IMR-90 (cell line): ENCODE measurements at regions not wholly inside any gene's neighbourhood (a gene's known extent, or its start where the extent isn't known, plus 50 kb on each side); places are given as distances from the start of the nearest gene placed in this dataset.

Source experiments
- ATAC-seq: fragments of 200-7000 bp; cut with Tn5 transposase; 2 replicates; pipeline ENCODE4 v1.9.1; 2020; ENCODE audit warnings: low read depth, mild to moderate bottlenecking, moderate library complexity
- BruUV-seq: library from RNA; stranded (reverse); fragments of 400-500 nt; replicated peaks from 2 replicates; lab custom pipeline; 2021; lab: Mats Ljungman, UMichigan
- CTCF ChIA-PET: fragments of 300-600 bp; formaldehyde crosslinking; extraction: SDS; loops from one replicate; lab custom pipeline; 2021; ENCODE audit warnings: antibody characterized with exemption; lab: Yijun Ruan, JAX
- POLR2A ChIA-PET: fragments of 300-600 bp; sonication (Branson Sonifier 250); formaldehyde crosslinking; loops from one replicate; lab custom pipeline; 2022; ENCODE audit warnings: antibody characterized with exemption; ENCODE audit not compliant: unreplicated experiment; lab: Charles Lee
- DNase-seq: peaks from one replicate; pipeline ENCODE4 v3.0.0; 2013
- H2AFZ ChIP-seq: replicated peaks from 2 replicates; pipeline ENCODE3; 2013; ENCODE audit warnings: low read length, mild to moderate bottlenecking; ENCODE audit not compliant: poor library complexity
- H2AK5ac ChIP-seq: 2 replicates; pipeline ENCODE4 v1.6.1; 2013; ENCODE audit warnings: low read depth, low read length, inconsistent platforms
- H2AK9ac ChIP-seq: replicated peaks from 2 replicates; pipeline ENCODE3; 2013; ENCODE audit warnings: mild to moderate bottlenecking, low read depth, low read length, moderate library complexity; ENCODE audit not compliant: poor library complexity
- H2BK120ac ChIP-seq: 2 replicates; pipeline ENCODE4 v1.6.1; 2013; ENCODE audit warnings: low read depth, low read length, inconsistent platforms
- H2BK15ac ChIP-seq: 3 replicates; pipeline ENCODE4 v1.6.1; 2013; ENCODE audit warnings: low read depth, low read length, inconsistent platforms
- H2BK20ac ChIP-seq: 2 replicates; pipeline ENCODE4 v1.6.1; 2013; ENCODE audit warnings: low read depth, mild to moderate bottlenecking, inconsistent platforms, low read length, moderate library complexity
- H2BK5ac ChIP-seq: 2 replicates; pipeline ENCODE4 v1.6.1; 2013; ENCODE audit warnings: mild to moderate bottlenecking, low read depth, low read length, inconsistent platforms; ENCODE audit not compliant: poor library complexity, severe bottlenecking
- H3K14ac ChIP-seq: replicated peaks from 2 replicates; pipeline ENCODE4 v1.6.1; 2013; ENCODE audit warnings: low read depth, low read length, inconsistent platforms
- H3K18ac ChIP-seq: 2 replicates; pipeline ENCODE4 v1.6.1; 2013; ENCODE audit warnings: low read depth, low read length, control low read depth
- H3K23ac ChIP-seq: 2 replicates; pipeline ENCODE4 v1.6.1; 2013; ENCODE audit warnings: low read depth, low read length, inconsistent platforms
- H3K27ac ChIP-seq: 2 replicates; pipeline ENCODE4 v1.5.1; 2013; ENCODE audit warnings: mild to moderate bottlenecking, control low read depth, low read length; ENCODE audit not compliant: insufficient read depth
- H3K27me3 ChIP-seq: 2 replicates; pipeline ENCODE4 v1.6.1; 2013; ENCODE audit warnings: low read length; ENCODE audit not compliant: control insufficient read depth, insufficient read depth
- H3K36me3 ChIP-seq: 2 replicates; pipeline ENCODE4 v1.6.1; 2013; ENCODE audit warnings: low read length, mixed read lengths; ENCODE audit not compliant: control insufficient read depth, insufficient read depth
- H3K4ac ChIP-seq: 2 replicates; pipeline ENCODE4 v1.6.1; 2013; ENCODE audit warnings: low read depth, low read length, inconsistent platforms
- H3K4me1 ChIP-seq: 2 replicates; pipeline ENCODE4 v1.6.1; 2013; ENCODE audit warnings: low read length, mixed read lengths; ENCODE audit not compliant: control insufficient read depth, insufficient read depth
- H3K4me2 ChIP-seq: 2 replicates; pipeline ENCODE4 v1.6.1; 2013; ENCODE audit warnings: low read depth, mild to moderate bottlenecking, control low read depth, low read length, moderate library complexity
- H3K4me3 ChIP-seq: 2 replicates; pipeline ENCODE4 v1.5.1; 2013; ENCODE audit warnings: low read depth, mild to moderate bottlenecking, control low read depth, low read length, moderate library complexity; ENCODE audit not compliant: insufficient read depth
- H3K56ac ChIP-seq: 2 replicates; pipeline ENCODE4 v1.6.1; 2013; ENCODE audit warnings: low read length, inconsistent platforms; ENCODE audit not compliant: insufficient read depth; ENCODE audit errors: extremely low read depth
- H3K79me1 ChIP-seq, 2 experiments: 2 replicates each; pipeline ENCODE4 v1.6.1; 2013; ENCODE audit warnings: low read length in 2 of 2, inconsistent platforms in 1 of 2, low read depth in 1 of 2
- H3K9ac ChIP-seq: 2 replicates; pipeline ENCODE4 v1.6.1; 2013; ENCODE audit warnings: low read depth, low read length, control low read depth
- H3K9me1 ChIP-seq: 2 replicates; pipeline ENCODE4 v1.6.1; 2013; ENCODE audit warnings: low read length, inconsistent platforms; ENCODE audit not compliant: insufficient read depth
- H3K9me3 ChIP-seq: 2 replicates; pipeline ENCODE4 v1.6.1; 2013; ENCODE audit warnings: low read length; ENCODE audit not compliant: control insufficient read depth, insufficient read depth
- H4K20me1 ChIP-seq: 2 replicates; pipeline ENCODE4 v1.6.1; 2013; ENCODE audit warnings: low read length, inconsistent platforms; ENCODE audit not compliant: insufficient read depth
- H4K5ac ChIP-seq: 2 replicates; pipeline ENCODE4 v1.6.1; 2013; ENCODE audit warnings: mild to moderate bottlenecking, low read depth, low read length, control low read depth
- H4K8ac ChIP-seq, 2 experiments: 2 replicates each; pipeline ENCODE4 v1.6.1; 2013; ENCODE audit warnings: low read depth in 2 of 2, low read length in 2 of 2, control low read depth in 1 of 2, inconsistent platforms in 1 of 2
- H4K91ac ChIP-seq: 2 replicates; pipeline ENCODE4 v1.6.1; 2013; ENCODE audit warnings: low read depth, low read length, inconsistent platforms; ENCODE audit not compliant: insufficient read depth
- CEBPB ChIP-seq: IDR thresholded peaks from 2 replicates; pipeline ENCODE4 v1.6.1; 2012; ENCODE audit warnings: low read depth, low read length, improper control_type of control experiment
- CTCF ChIP-seq: conservative IDR thresholded peaks from 2 replicates; pipeline ENCODE4 v1.5.1; 2012; ENCODE audit warnings: mild to moderate bottlenecking, low read depth, low read length, improper control_type of control experiment
- ELK1 ChIP-seq: fragments of 150-350 bp; IDR thresholded peaks from 2 replicates; pipeline ENCODE4 v1.6.1; 2016; ENCODE audit warnings: low read depth, mild to moderate bottlenecking, low read length, moderate library complexity, borderline replicate concordance
- MAZ ChIP-seq: IDR thresholded peaks from 2 replicates; pipeline ENCODE4 v1.6.1; 2012; ENCODE audit warnings: low read depth, mild to moderate bottlenecking, low read length, improper control_type of control experiment, moderate library complexity, borderline replicate concordance
- MXI1 ChIP-seq: IDR thresholded peaks from 2 replicates; pipeline ENCODE4 v1.6.1; 2012; ENCODE audit warnings: low read depth, mild to moderate bottlenecking, low read length, moderate library complexity, borderline replicate concordance
- NFE2L2 ChIP-seq: fragments of 150-350 bp; IDR thresholded peaks from 2 replicates; pipeline ENCODE4 v1.6.1; 2016; ENCODE audit warnings: low read depth, mild to moderate bottlenecking, low read length
- POLR2A ChIP-seq: IDR thresholded peaks from 2 replicates; pipeline ENCODE4 v1.6.1; 2012; ENCODE audit warnings: mild to moderate bottlenecking, low read depth, low read length
- RAD21 ChIP-seq: IDR thresholded peaks from 2 replicates; pipeline ENCODE4 v1.6.1; 2012; ENCODE audit warnings: low read length, improper control_type of control experiment
- RCOR1 ChIP-seq: IDR thresholded peaks from 2 replicates; pipeline ENCODE4 v1.6.1; 2012; ENCODE audit warnings: mild to moderate bottlenecking, low read length, improper control_type of control experiment; ENCODE audit not compliant: insufficient replicate concordance
- RFX5 ChIP-seq: IDR thresholded peaks from 2 replicates; pipeline ENCODE4 v1.8.0; 2012; ENCODE audit warnings: low read depth, mild to moderate bottlenecking, low read length, moderate library complexity
- USF2 ChIP-seq: fragments of 150-350 bp; IDR thresholded peaks from 2 replicates; pipeline ENCODE4 v1.6.1; 2017; ENCODE audit warnings: mild to moderate bottlenecking, antibody characterized with exemption, low read length, low read depth
- whole genome bisulfite sequencing, 2 experiments: methylation state at CpG; one replicate each; pipeline versions ENCODE4 v1.1.5 to v1.1.7; 2013; ENCODE audit warnings: missing lambda C conversion rate in 2 of 2; ENCODE audit not compliant: insufficient read length in 1 of 2; ENCODE audit errors: extremely low coverage in 2 of 2; 5-methylcytosine and 5-hydroxymethylcytosine counted together
- dilution Hi-C: fragments of 300-500 bp; cut with HindIII; formaldehyde crosslinking; loops from one replicate; pipeline ENCODE4 v1.14.3; 2018; ENCODE audit warnings: low sequenced_read_pairs; ENCODE audit not compliant: unreplicated experiment
- in situ Hi-C: fragments of 300-500 bp; cut with MboI; formaldehyde crosslinking; loops from 3 replicates; pipeline ENCODE4 v1.14.3; 2019; ENCODE audit warnings: low sequenced_read_pairs, inconsistent platforms, mixed read lengths
- intact Hi-C: fragments of 100-400 bp; cut with micrococcal nuclease; formaldehyde crosslinking; loops from 2 replicates; pipeline ENCODE4 v1.10.0; 2022

- H3K27me3 ChIP-seq: no peaks in the 10 kb centered on the region
- no peak overlapping the region for H3K9ac ChIP-seq
- no peaks in the 10 kb centered on the region for H4K20me1 ChIP-seq
- H3K9me3 ChIP-seq: no peaks in the 10 kb centered on the region
- no peak overlapping the region for H4K91ac ChIP-seq
- ATAC-seq (no peak), DNase-seq (no peak)
- no peak overlapping the region for H4K8ac ChIP-seq
- no peak overlapping the region for H2AK9ac ChIP-seq
- no peak overlapping the region for H3K4me2 ChIP-seq
- POLR2A ChIA-PET: no interaction called here
- dilution Hi-C loops (no loop called here), intact Hi-C loops (no loop called here), in situ Hi-C loops (no loop called here)
- H3K36me3 ChIP-seq: no peaks in the 10 kb centered on the region
- H2BK20ac ChIP-seq: no peak overlapping the region
- no peak overlapping the region for H3K56ac ChIP-seq
- no peaks in the 10 kb centered on the region for H3K9me1 ChIP-seq
- no TSS peak for BruUV-seq
- no CpG with 5 or more reads among the region's 1 CpG for WGBS, 2 experiments
- H3K4me1 ChIP-seq: no peaks in the 10 kb centered on the region
- H3K4ac ChIP-seq: no peak overlapping the region
- H3K27ac ChIP-seq: no peak overlapping the region
- no peak overlapping the region for H4K5ac ChIP-seq
- no peak overlapping the region for H2AK5ac ChIP-seq
- H3K18ac ChIP-seq: no peak overlapping the region
- H3K4me3 ChIP-seq: no peak overlapping the region
- no peak overlapping the region for H3K23ac ChIP-seq
- TF ChIP-seq POLR2A (no peak), USF2 (no peak), MAZ (no peak), NFE2L2 (no peak), RCOR1 (no peak), ELK1 (no peak), RAD21 (no peak), RFX5 (no peak), CTCF (no peak), CEBPB (no peak), MXI1 (no peak)
- no peaks in the 10 kb centered on the region for H3K79me1 ChIP-seq
- no peak overlapping the region for H2BK120ac ChIP-seq
- no peak overlapping the region for H3K14ac ChIP-seq
- no peak overlapping the region for H2AFZ ChIP-seq
- CTCF ChIA-PET: no interaction called here
- H2BK15ac ChIP-seq: no peak overlapping the region
- no peak overlapping the region for H2BK5ac ChIP-seq
Measured at GRCh38 chr2:182565911-182566567, 139.2 kb upstream of the PDE1A start.
